ENCODE measurements at regions not wholly inside any gene's neighbourhood (a gene's known extent, or its start where the extent isn't known, plus 50 kb on each side); places are given as distances from the start of the nearest gene placed in this dataset.

DNA sequence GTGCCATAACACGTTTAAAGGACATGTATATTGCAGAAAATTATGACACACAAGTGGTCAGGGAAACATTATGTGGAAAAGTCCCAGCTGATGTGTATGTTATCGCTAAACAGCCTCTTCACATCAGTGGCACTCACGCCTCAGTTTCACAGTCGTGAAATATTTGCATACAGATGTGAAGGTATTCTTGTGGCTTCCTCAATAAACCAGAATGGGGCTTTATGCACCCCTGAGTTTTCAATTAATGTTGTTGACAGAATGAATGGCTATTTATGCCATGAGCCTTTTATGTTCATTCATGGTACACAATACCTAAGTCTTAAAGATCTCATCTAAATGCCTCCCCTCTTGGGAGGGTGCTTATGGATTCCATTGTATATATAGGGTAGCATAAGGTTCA lies 202.1 kb upstream of the ADGRL2 start:
- TF ChIP-seq, protein P1, sequence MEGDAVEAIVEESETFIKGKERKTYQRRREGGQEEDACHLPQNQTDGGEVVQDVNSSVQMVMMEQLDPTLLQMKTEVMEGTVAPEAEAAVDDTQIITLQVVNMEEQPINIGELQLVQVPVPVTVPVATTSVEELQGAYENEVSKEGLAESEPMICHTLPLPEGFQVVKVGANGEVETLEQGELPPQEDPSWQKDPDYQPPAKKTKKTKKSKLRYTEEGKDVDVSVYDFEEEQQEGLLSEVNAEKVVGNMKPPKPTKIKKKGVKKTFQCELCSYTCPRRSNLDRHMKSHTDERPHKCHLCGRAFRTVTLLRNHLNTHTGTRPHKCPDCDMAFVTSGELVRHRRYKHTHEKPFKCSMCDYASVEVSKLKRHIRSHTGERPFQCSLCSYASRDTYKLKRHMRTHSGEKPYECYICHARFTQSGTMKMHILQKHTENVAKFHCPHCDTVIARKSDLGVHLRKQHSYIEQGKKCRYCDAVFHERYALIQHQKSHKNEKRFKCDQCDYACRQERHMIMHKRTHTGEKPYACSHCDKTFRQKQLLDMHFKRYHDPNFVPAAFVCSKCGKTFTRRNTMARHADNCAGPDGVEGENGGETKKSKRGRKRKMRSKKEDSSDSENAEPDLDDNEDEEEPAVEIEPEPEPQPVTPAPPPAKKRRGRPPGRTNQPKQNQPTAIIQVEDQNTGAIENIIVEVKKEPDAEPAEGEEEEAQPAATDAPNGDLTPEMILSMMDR (IDR thresholded peaks at IDR 0.05; ENCODE audit: low read length) = no peak
- TF ChIP-seq EZH2 (optimal IDR thresholded peaks at IDR 0.05; ENCODE audit: low read depth, low read length) = no peak

Measured in MM.1S (cell line).